ENCODE measurements at regions not wholly inside any gene's neighbourhood (a gene's known extent, or its start where the extent isn't known, plus 50 kb on each side); places are given as distances from the start of the nearest gene placed in this dataset.

GRCh38 chr4:60368986-60369385 is 831.1 kb upstream of the ADGRL3 start:
- no peak for TF ChIP-seq POLR2A (IDR thresholded peaks at IDR 0.05)
- TF ChIP-seq, protein P1, sequence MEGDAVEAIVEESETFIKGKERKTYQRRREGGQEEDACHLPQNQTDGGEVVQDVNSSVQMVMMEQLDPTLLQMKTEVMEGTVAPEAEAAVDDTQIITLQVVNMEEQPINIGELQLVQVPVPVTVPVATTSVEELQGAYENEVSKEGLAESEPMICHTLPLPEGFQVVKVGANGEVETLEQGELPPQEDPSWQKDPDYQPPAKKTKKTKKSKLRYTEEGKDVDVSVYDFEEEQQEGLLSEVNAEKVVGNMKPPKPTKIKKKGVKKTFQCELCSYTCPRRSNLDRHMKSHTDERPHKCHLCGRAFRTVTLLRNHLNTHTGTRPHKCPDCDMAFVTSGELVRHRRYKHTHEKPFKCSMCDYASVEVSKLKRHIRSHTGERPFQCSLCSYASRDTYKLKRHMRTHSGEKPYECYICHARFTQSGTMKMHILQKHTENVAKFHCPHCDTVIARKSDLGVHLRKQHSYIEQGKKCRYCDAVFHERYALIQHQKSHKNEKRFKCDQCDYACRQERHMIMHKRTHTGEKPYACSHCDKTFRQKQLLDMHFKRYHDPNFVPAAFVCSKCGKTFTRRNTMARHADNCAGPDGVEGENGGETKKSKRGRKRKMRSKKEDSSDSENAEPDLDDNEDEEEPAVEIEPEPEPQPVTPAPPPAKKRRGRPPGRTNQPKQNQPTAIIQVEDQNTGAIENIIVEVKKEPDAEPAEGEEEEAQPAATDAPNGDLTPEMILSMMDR (IDR thresholded peaks at IDR 0.05), result no peak
